Esophagus squamous epithelium (tissue), 4 donors: ENCODE measurements at regions not wholly inside any gene's neighbourhood (a gene's known extent, or its start where the extent isn't known, plus 50 kb on each side); places are given as distances from the start of the nearest gene placed in this dataset.

ENCODE experiments used
- POLR2A ChIP-seq, 4 donors: fragments of 450-650 bp; IDR thresholded peaks; one replicate each; pipeline ENCODE4 v1.6.1; 2017; ENCODE audit warnings: antibody characterized with exemption in 4 of 4, mild to moderate bottlenecking in 4 of 4, moderate library complexity in 3 of 4
- TF ChIP-seq, protein P1 (sequence below), 6 experiments: fragments of 450-650 bp in 4 of 6; fragments of 200-600 bp in 2 of 6; sonication (generic) in 2 of 6; IDR thresholded peaks; one replicate each; pipeline ENCODE4 v1.5.1; 2016 to 2019; ENCODE audit warnings: antibody characterized with exemption in 6 of 6, mild to moderate bottlenecking in 4 of 6, moderate library complexity in 4 of 6

GRCh38 chr18:78156466-78156865, 823.2 kb upstream of the SALL3 start:
- TF ChIP-seq, protein P1, sequence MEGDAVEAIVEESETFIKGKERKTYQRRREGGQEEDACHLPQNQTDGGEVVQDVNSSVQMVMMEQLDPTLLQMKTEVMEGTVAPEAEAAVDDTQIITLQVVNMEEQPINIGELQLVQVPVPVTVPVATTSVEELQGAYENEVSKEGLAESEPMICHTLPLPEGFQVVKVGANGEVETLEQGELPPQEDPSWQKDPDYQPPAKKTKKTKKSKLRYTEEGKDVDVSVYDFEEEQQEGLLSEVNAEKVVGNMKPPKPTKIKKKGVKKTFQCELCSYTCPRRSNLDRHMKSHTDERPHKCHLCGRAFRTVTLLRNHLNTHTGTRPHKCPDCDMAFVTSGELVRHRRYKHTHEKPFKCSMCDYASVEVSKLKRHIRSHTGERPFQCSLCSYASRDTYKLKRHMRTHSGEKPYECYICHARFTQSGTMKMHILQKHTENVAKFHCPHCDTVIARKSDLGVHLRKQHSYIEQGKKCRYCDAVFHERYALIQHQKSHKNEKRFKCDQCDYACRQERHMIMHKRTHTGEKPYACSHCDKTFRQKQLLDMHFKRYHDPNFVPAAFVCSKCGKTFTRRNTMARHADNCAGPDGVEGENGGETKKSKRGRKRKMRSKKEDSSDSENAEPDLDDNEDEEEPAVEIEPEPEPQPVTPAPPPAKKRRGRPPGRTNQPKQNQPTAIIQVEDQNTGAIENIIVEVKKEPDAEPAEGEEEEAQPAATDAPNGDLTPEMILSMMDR (IDR thresholded peaks at IDR 0.05) = no peak
- no peak for TF ChIP-seq POLR2A (IDR thresholded peaks at IDR 0.05)
